VCaP (cell line): ENCODE measurements at regions not wholly inside any gene's neighbourhood (a gene's known extent, or its start where the extent isn't known, plus 50 kb on each side); places are given as distances from the start of the nearest gene placed in this dataset.

ENCODE experiments used
- H3K27ac ChIP-seq: fragments of 450-650 bp; 2 replicates; pipeline ENCODE4 v1.5.1; 2017
- CTCF ChIP-seq: fragments of 450-650 bp; conservative IDR thresholded peaks from 2 replicates; pipeline ENCODE4 v1.5.1; 2017; ENCODE audit warnings: mild to moderate bottlenecking, moderate library complexity

GRCh38 chr2:18062892-18063291 lies 184.4 kb downstream of the KCNS3 start:
- no peak overlapping the region for H3K27ac ChIP-seq
- TF ChIP-seq CTCF, result no peak

GRCh38 chr2:18061717-18062116 lies 183.2 kb downstream of the KCNS3 start:
- TF ChIP-seq CTCF, result no peak
- H3K27ac ChIP-seq, result no peak overlapping the region

- TF ChIP-seq CTCF, result no peak
- no peak overlapping the region for H3K27ac ChIP-seq
Observed at GRCh38 chr2:18057657-18058056, 179.2 kb downstream of the KCNS3 start.

GRCh38 chr2:18055290-18055689 lies 176.8 kb downstream of the KCNS3 start:
- TF ChIP-seq CTCF, result no peak
- no peak overlapping the region for H3K27ac ChIP-seq

GRCh38 chr2:18050001-18050400 lies 171.5 kb downstream of the KCNS3 start:
- no peak overlapping the region for H3K27ac ChIP-seq
- TF ChIP-seq CTCF, result no peak

GRCh38 chr2:18049325-18049724 lies 170.9 kb downstream of the KCNS3 start:
- TF ChIP-seq CTCF, result no peak
- no peak overlapping the region for H3K27ac ChIP-seq

- no peak for TF ChIP-seq CTCF
Observed at GRCh38 chr2:18047896-18048657, 169.6 kb downstream of the KCNS3 start.

More at GRCh38 chr2:18047896-18048657, 169.6 kb downstream of the KCNS3 start:
- H3K27ac ChIP-seq, result peak overlapping the region; percentile 47; the same call in 1 of the 2 replicates
